Keratinocyte (primary cell): ENCODE measurements at regions not wholly inside any gene's neighbourhood (a gene's known extent, or its start where the extent isn't known, plus 50 kb on each side); places are given as distances from the start of the nearest gene placed in this dataset.

Experiments used
- DNase-seq: peaks from one replicate; pipeline ENCODE4 v3.0.0-alpha.2; 2011; ENCODE audit warnings: low read depth, missing footprints, low spot score
- FAIRE-seq: peaks from 2 replicates; lab custom pipeline; 2011; peaks lifted over from hg19 to GRCh38; lab: Jason Lieb, UNC
- H2AFZ ChIP-seq: 2 replicates; pipeline ENCODE4 v1.6.0; 2012; ENCODE audit warnings: low read length, control low read depth, inconsistent platforms; ENCODE audit not compliant: control insufficient read depth
- H3K27ac ChIP-seq: 2 replicates; pipeline ENCODE4 v1.5.1; 2011; ENCODE audit warnings: low read length; ENCODE audit not compliant: control insufficient read depth, insufficient read depth
- H3K27me3 ChIP-seq: 3 replicates; pipeline ENCODE4 v1.6.0; 2011; ENCODE audit warnings: low read length; ENCODE audit not compliant: control insufficient read depth, insufficient read depth; ENCODE audit errors: extremely low read depth
- H3K36me3 ChIP-seq, 2 experiments: 2 replicates in 1 of 2; 3 replicates in 1 of 2; pipeline ENCODE4 v1.5.1; 2011; ENCODE audit warnings: low read length in 2 of 2, mild to moderate bottlenecking in 1 of 2; ENCODE audit not compliant: control insufficient read depth in 2 of 2, insufficient read depth in 2 of 2; ENCODE audit errors: extremely low read depth in 1 of 2
- H3K4me1 ChIP-seq: 3 replicates; pipeline ENCODE4 v1.5.1; 2011; ENCODE audit warnings: low read length; ENCODE audit not compliant: control insufficient read depth, insufficient read depth; ENCODE audit errors: extremely low read depth
- H3K4me2 ChIP-seq: 3 replicates; pipeline ENCODE4 v1.6.0; 2011; ENCODE audit warnings: low read depth, low read length; ENCODE audit not compliant: control insufficient read depth, insufficient read depth; ENCODE audit errors: extremely low read depth
- H3K4me3 ChIP-seq, 3 experiments: fragments of 200-600 bp in 1 of 3; sonication (generic) in 1 of 3; 2 replicates in 2 of 3; 3 replicates in 1 of 3; pipeline ENCODE4 v1.5.1; 2011 to 2016; ENCODE audit warnings: low read length in 3 of 3, mild to moderate bottlenecking in 3 of 3, control low read depth in 2 of 3, inconsistent platforms in 1 of 3, low read depth in 1 of 3, mixed read lengths in 1 of 3, mixed run types in 1 of 3, moderate library complexity in 1 of 3; ENCODE audit not compliant: control insufficient read depth in 2 of 3, insufficient read depth in 2 of 3; ENCODE audit errors: extremely low read depth in 1 of 3
- H3K79me2 ChIP-seq: 2 replicates; pipeline ENCODE4 v1.6.0; 2012; ENCODE audit warnings: low read length; ENCODE audit not compliant: control insufficient read depth, insufficient read depth
- H3K9ac ChIP-seq: 3 replicates; pipeline ENCODE4 v1.6.0; 2011; ENCODE audit warnings: low read length; ENCODE audit not compliant: control insufficient read depth, insufficient read depth; ENCODE audit errors: extremely low read depth
- H3K9me1 ChIP-seq: 3 replicates; pipeline ENCODE4 v1.6.0; 2011; ENCODE audit warnings: low read length; ENCODE audit not compliant: control insufficient read depth, insufficient read depth; ENCODE audit errors: extremely low read depth
- H3K9me3 ChIP-seq: 2 replicates; pipeline ENCODE4 v1.5.1; 2012; ENCODE audit warnings: low read depth, low read length; ENCODE audit not compliant: control insufficient read depth
- H4K20me1 ChIP-seq: 3 replicates; pipeline ENCODE4 v1.6.0; 2011; ENCODE audit warnings: low read length; ENCODE audit not compliant: control insufficient read depth, insufficient read depth; ENCODE audit errors: extremely low read depth
- CTCF ChIP-seq, 3 experiments: IDR thresholded peaks in 1 of 3; conservative IDR thresholded peaks in 1 of 3; optimal IDR thresholded peaks in 1 of 3; 2 replicates in 2 of 3; 3 replicates in 1 of 3; pipeline versions ENCODE3 to v1.5.1; 2011; ENCODE audit warnings: low read length in 3 of 3, mild to moderate bottlenecking in 3 of 3, moderate library complexity in 2 of 3, control low read depth in 1 of 3, inconsistent platforms in 1 of 3; ENCODE audit not compliant: insufficient read depth in 2 of 3; ENCODE audit errors: extremely low read depth in 1 of 3
- EZH2 ChIP-seq: IDR thresholded peaks from one replicate; pipeline ENCODE4 v1.6.1; 2012; ENCODE audit warnings: inconsistent platforms, mild to moderate bottlenecking, low read length, moderate library complexity
- dilution Hi-C: fragments of 300-500 bp; cut with MboI; formaldehyde crosslinking; loops from one replicate; pipeline ENCODE4 v1.7.0; 2020; ENCODE audit warnings: low sequenced_read_pairs; ENCODE audit not compliant: extremely low pct_ligation_motif_present

- Histone ChIP-seq H3K9me1 (no peaks in the 10 kb centered on the region), H3K4me2 (no peak overlapping the region), H3K4me1 (no peaks in the 10 kb centered on the region), H3K36me3 (no peaks in the 10 kb centered on the region), H3K79me2 (no peaks in the 10 kb centered on the region), H2AFZ (no peak overlapping the region), H3K27ac (no peak overlapping the region), H3K9me3 (no peaks in the 10 kb centered on the region), H4K20me1 (no peaks in the 10 kb centered on the region), H3K4me3 (no peak overlapping the region), H3K9ac (no peak overlapping the region), H3K27me3 (peaks cover 4% of the 10 kb centered on the region)
- dilution Hi-C loops = no loop called here
- DNase-seq (no peak), FAIRE-seq (no peak)
- TF ChIP-seq CTCF (optimal IDR thresholded peaks at IDR 0.05 in 1 of 3, IDR thresholded peaks at IDR 0.05 in 1 of 3, conservative IDR thresholded peaks at IDR 0.05 in 1 of 3; ENCODE audit: extremely low read depth in 1 of 3, insufficient read depth in 2 of 3, low read length in 3 of 3) (no peak), EZH2 (no peak)
These were observed 693.8 kb downstream of the NR2F1-AS1 start for GRCh38 chr5:92887254-92887653.

- dilution Hi-C loops = no loop called here
- no peaks in the 10 kb centered on the region for H3K4me1 ChIP-seq
- H3K9me1 ChIP-seq = no peaks in the 10 kb centered on the region
- H3K9me3 ChIP-seq = no peaks in the 10 kb centered on the region
- no peaks in the 10 kb centered on the region for H4K20me1 ChIP-seq
- H3K27me3 ChIP-seq = peaks cover 4% of the 10 kb centered on the region
- no peak overlapping the region for H3K27ac ChIP-seq
- H3K36me3 ChIP-seq = no peaks in the 10 kb centered on the region
- TF ChIP-seq CTCF (optimal IDR thresholded peaks at IDR 0.05 in 1 of 3, IDR thresholded peaks at IDR 0.05 in 1 of 3, conservative IDR thresholded peaks at IDR 0.05 in 1 of 3; ENCODE audit: extremely low read depth in 1 of 3, insufficient read depth in 2 of 3, low read length in 3 of 3) = no peak
- TF ChIP-seq EZH2 = no peak
- no peak overlapping the region for H2AFZ ChIP-seq
- no peak overlapping the region for H3K4me3 ChIP-seq
- H3K79me2 ChIP-seq = no peaks in the 10 kb centered on the region
- H3K4me2 ChIP-seq = no peak overlapping the region
- FAIRE-seq = no peak
- H3K9ac ChIP-seq = no peak overlapping the region
- no peak for DNase-seq
These were observed 694.3 kb downstream of the NR2F1-AS1 start for GRCh38 chr5:92886751-92887150.
